A673 (cell line): ENCODE measurements at regions not wholly inside any gene's neighbourhood (a gene's known extent, or its start where the extent isn't known, plus 50 kb on each side); places are given as distances from the start of the nearest gene placed in this dataset.

Experiments
- BruUV-seq: library from RNA; stranded (reverse); fragments of 400-500 nt; replicated peaks from 2 replicates; lab custom pipeline; 2021; lab: Mats Ljungman, UMichigan
- CTCF ChIA-PET: fragments of 300-600 bp; sonication (Branson Sonifier 250); formaldehyde crosslinking; loops from one replicate; lab custom pipeline; 2022; ENCODE audit warnings: antibody characterized with exemption; lab: Charles Lee
- POLR2A ChIA-PET: fragments of 300-600 bp; sonication (Branson Sonifier 250); formaldehyde crosslinking; loops from one replicate; lab custom pipeline; 2022; ENCODE audit warnings: antibody characterized with exemption; ENCODE audit not compliant: low non-redundant PET; lab: Charles Lee
- DNase-seq: peaks from one replicate; pipeline ENCODE4 v3.0.0-alpha.2; 2015; ENCODE audit warnings: low spot score
- H3K27ac ChIP-seq: fragments of 200-600 bp; sonication (generic); 2 replicates; pipeline ENCODE4 v1.5.1; 2016; ENCODE audit warnings: mixed run types, low read depth, mild to moderate bottlenecking, mixed read lengths, antibody characterized with exemption, low read length; ENCODE audit not compliant: poor library complexity, severe bottlenecking
- H3K27me3 ChIP-seq: fragments of 200-600 bp; sonication (generic); replicated peaks from 2 replicates; pipeline ENCODE4 v1.6.1; 2017; ENCODE audit warnings: mixed run types, low read depth, mild to moderate bottlenecking, mixed read lengths, antibody characterized with exemption, low read length; ENCODE audit not compliant: insufficient read depth, poor library complexity
- H3K36me3 ChIP-seq: fragments of 200-600 bp; sonication (generic); 2 replicates; pipeline ENCODE4 v1.6.1; 2016; ENCODE audit warnings: mixed run types, mild to moderate bottlenecking, mixed read lengths, antibody characterized with exemption, low read length; ENCODE audit not compliant: insufficient read depth, poor library complexity, severe bottlenecking
- H3K4me1 ChIP-seq: fragments of 200-600 bp; sonication (generic); 2 replicates; pipeline ENCODE4 v1.6.1; 2017; ENCODE audit warnings: mixed run types, mild to moderate bottlenecking, mixed read lengths, antibody characterized with exemption, low read length; ENCODE audit not compliant: insufficient read depth, poor library complexity, severe bottlenecking
- H3K4me3 ChIP-seq: fragments of 200-600 bp; sonication (generic); 2 replicates; pipeline ENCODE4 v1.5.1; 2016; ENCODE audit warnings: low read depth, mixed run types, mild to moderate bottlenecking, mixed read lengths, low read length; ENCODE audit not compliant: poor library complexity, severe bottlenecking
- H3K9me3 ChIP-seq: fragments of 200-600 bp; sonication (generic); 2 replicates; pipeline ENCODE4 v1.6.1; 2016; ENCODE audit warnings: mixed run types, low read depth, mild to moderate bottlenecking, mixed read lengths, antibody characterized with exemption, low read length; ENCODE audit not compliant: poor library complexity, severe bottlenecking
- EZH2 ChIP-seq: fragments of 200-600 bp; sonication (generic); IDR thresholded peaks from 2 replicates; pipeline ENCODE4 v1.6.1; 2017; ENCODE audit warnings: borderline replicate concordance, low read depth, mild to moderate bottlenecking, mixed read lengths, antibody characterized with exemption, low read length; ENCODE audit not compliant: poor library complexity, severe bottlenecking
- intact Hi-C: fragments of 100-400 bp; cut with micrococcal nuclease; formaldehyde crosslinking; loops from one replicate; pipeline ENCODE4 v1.10.0; 2022; ENCODE audit not compliant: unreplicated experiment
- TF ChIP-seq, protein P1 (sequence below): fragments of 300-800, 200-600 bp; sonication (generic); conservative IDR thresholded peaks from 2 replicates; pipeline ENCODE4 v1.5.1; 2017; ENCODE audit warnings: low read depth, mild to moderate bottlenecking, antibody characterized with exemption, low read length, moderate library complexity, mixed read lengths

GRCh38 chr7:132681951-132682350, 105.7 kb upstream of the PLXNA4 start:
- TF ChIP-seq, protein P1, sequence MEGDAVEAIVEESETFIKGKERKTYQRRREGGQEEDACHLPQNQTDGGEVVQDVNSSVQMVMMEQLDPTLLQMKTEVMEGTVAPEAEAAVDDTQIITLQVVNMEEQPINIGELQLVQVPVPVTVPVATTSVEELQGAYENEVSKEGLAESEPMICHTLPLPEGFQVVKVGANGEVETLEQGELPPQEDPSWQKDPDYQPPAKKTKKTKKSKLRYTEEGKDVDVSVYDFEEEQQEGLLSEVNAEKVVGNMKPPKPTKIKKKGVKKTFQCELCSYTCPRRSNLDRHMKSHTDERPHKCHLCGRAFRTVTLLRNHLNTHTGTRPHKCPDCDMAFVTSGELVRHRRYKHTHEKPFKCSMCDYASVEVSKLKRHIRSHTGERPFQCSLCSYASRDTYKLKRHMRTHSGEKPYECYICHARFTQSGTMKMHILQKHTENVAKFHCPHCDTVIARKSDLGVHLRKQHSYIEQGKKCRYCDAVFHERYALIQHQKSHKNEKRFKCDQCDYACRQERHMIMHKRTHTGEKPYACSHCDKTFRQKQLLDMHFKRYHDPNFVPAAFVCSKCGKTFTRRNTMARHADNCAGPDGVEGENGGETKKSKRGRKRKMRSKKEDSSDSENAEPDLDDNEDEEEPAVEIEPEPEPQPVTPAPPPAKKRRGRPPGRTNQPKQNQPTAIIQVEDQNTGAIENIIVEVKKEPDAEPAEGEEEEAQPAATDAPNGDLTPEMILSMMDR = no peak
- TF ChIP-seq EZH2 = no peak
- no peak overlapping the region for H3K27ac ChIP-seq
- intact Hi-C loops = no loop called here
- no peaks in the 10 kb centered on the region for H3K9me3 ChIP-seq
- no peaks in the 10 kb centered on the region for H3K4me1 ChIP-seq
- BruUV-seq = no TSS peak
- no peak overlapping the region for H3K4me3 ChIP-seq
- POLR2A ChIA-PET = no interaction called here
- H3K36me3 ChIP-seq = no peaks in the 10 kb centered on the region
- H3K27me3 ChIP-seq = no peaks in the 10 kb centered on the region
- no peak for DNase-seq
- CTCF ChIA-PET = no interaction called here

- CTCF ChIA-PET = no interaction called here
These were observed 104.3 kb upstream of the PLXNA4 start for GRCh38 chr7:132680590-132680989.

GRCh38 chr7:132678656-132679055, 102.4 kb upstream of the PLXNA4 start:
- Histone ChIP-seq H3K4me1 (no peaks in the 10 kb centered on the region), H3K4me3 (no peak overlapping the region), H3K27me3 (no peaks in the 10 kb centered on the region), H3K9me3 (no peaks in the 10 kb centered on the region), H3K27ac (no peak overlapping the region), H3K36me3 (no peaks in the 10 kb centered on the region)
- POLR2A ChIA-PET = no interaction called here
- CTCF ChIA-PET = no interaction called here
- no TSS peak for BruUV-seq
- intact Hi-C loops = no loop called here
- no peak for DNase-seq
- TF ChIP-seq EZH2 = no peak
- TF ChIP-seq, protein P1 = no peak

More at GRCh38 chr7:132680590-132680989, 104.3 kb upstream of the PLXNA4 start:
- H3K36me3 ChIP-seq = no peaks in the 10 kb centered on the region
- no peak overlapping the region for H3K4me3 ChIP-seq
- no TSS peak for BruUV-seq
- H3K27me3 ChIP-seq = no peaks in the 10 kb centered on the region
- TF ChIP-seq, protein P1 = no peak
- no peak for TF ChIP-seq EZH2
- POLR2A ChIA-PET = no interaction called here
- H3K9me3 ChIP-seq = no peaks in the 10 kb centered on the region
- no peaks in the 10 kb centered on the region for H3K4me1 ChIP-seq
- no peak overlapping the region for H3K27ac ChIP-seq
- intact Hi-C loops = no loop called here
- DNase-seq = no peak
